ENCODE measurements at regions not wholly inside any gene's neighbourhood (a gene's known extent, or its start where the extent isn't known, plus 50 kb on each side); places are given as distances from the start of the nearest gene placed in this dataset.

GRCh38 chr12:107446476-107446875, 239.1 kb upstream of the PWP1 start:
- Histone ChIP-seq H3K9ac (ENCODE audit: insufficient read depth, low read depth, low read length) (no peak overlapping the region), H3K4me3 (replicated peaks in 1 of 3; ENCODE audit: insufficient read depth in 1 of 3, low read depth in 2 of 3, low read length in 3 of 3) (no peak overlapping the region), H3K79me2 (ENCODE audit: insufficient read depth, low read length) (no peaks in the 10 kb centered on the region), H3K9me3 (ENCODE audit: low read length) (no peaks in the 10 kb centered on the region), H3K4me1 (ENCODE audit: insufficient read depth, low read length) (no peaks in the 10 kb centered on the region), H3K27ac (ENCODE audit: extremely low read length, insufficient read depth, low read length) (no peak overlapping the region), H3K27me3 (ENCODE audit: control insufficient read depth in 1 of 2, insufficient read depth in 2 of 2, low read length in 2 of 2) (no peaks in the 10 kb centered on the region), H4K20me1 (ENCODE audit: insufficient read depth, low read length) (no peaks in the 10 kb centered on the region), H3K4me2 (ENCODE audit: low read depth, low read length) (no peak overlapping the region), H3K36me3 (replicated peaks in 1 of 2; ENCODE audit: control insufficient read depth in 1 of 2, insufficient read depth in 2 of 2, low read length in 2 of 2) (no peaks in the 10 kb centered on the region), H2AFZ (ENCODE audit: low read length) (no peak overlapping the region)
- TF ChIP-seq MBD4 (IDR thresholded peaks at IDR 0.05; ENCODE audit: borderline replicate concordance, low read length), result no peak
- no peak for TF ChIP-seq SRY (CRISPR knock-in tag; IDR thresholded peaks at IDR 0.05)
- DNase-seq (ENCODE audit: low spot score) (no peak), FAIRE-seq (no peak), ATAC-seq (no peak)
- BruUV-seq (replicated peaks), result no TSS peak
- intact Hi-C loops (cut with micrococcal nuclease; ENCODE audit: unreplicated experiment) (no loop called here), in situ Hi-C loops (cut with HindIII; ENCODE audit: extremely low pct_ligation_motif_present, low pct_unique_long_range_greater_than_20kb) (loop anchor here (5.0 kb wide), 1 partner anchor 161 kb away; no protein-coding TSS in a partner anchor)
- 50% methylated on average over 1 of the region's 3 CpGs for WGBS (ENCODE audit: low lambda C conversion rate)
- POLR2A ChIA-PET, result no interaction called here
- CTCF ChIA-PET (ENCODE audit: low intra/inter-chr PET ratio, low total read pairs), result no interaction called here

DNA sequence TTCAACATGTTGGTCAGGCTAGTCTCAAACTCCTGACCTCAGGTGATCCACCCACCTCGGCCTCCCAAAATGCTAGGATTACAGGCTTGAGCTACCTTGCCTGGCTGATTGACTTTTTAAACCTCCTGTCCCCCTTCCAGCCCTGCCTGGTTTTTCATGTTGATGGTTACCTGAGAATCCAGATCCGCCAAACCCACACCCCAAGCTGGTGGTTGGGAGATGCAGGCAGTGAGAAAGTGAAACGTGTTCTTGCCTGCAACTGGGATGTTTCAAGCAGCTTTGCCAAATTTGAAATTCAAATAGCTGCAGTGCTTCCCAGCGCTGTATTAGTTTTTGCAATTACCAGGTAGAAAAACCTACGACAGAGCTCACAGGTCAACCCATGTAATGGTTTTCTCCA, 238.3 kb upstream of the PWP1 start:
- no peaks in the 10 kb centered on the region for H3K4me1 ChIP-seq (ENCODE audit: insufficient read depth, low read length)
- no peak overlapping the region for H3K9ac ChIP-seq (ENCODE audit: insufficient read depth, low read depth, low read length)
- no peaks in the 10 kb centered on the region for H3K79me2 ChIP-seq (ENCODE audit: insufficient read depth, low read length)
- CTCF ChIA-PET (ENCODE audit: low intra/inter-chr PET ratio, low total read pairs), result interaction anchor here (1.2 to 1.7 kb wide), 2 partner anchors 159 to 163 kb away, joined by 5 to 6 read pairs; no protein-coding TSS in a partner anchor
- H3K4me3 ChIP-seq (replicated peaks in 1 of 3; ENCODE audit: insufficient read depth in 1 of 3, low read depth in 2 of 3, low read length in 3 of 3), result no peak overlapping the region
- intact Hi-C loops (cut with micrococcal nuclease; ENCODE audit: unreplicated experiment) (no loop called here), in situ Hi-C loops (cut with HindIII; ENCODE audit: extremely low pct_ligation_motif_present, low pct_unique_long_range_greater_than_20kb) (loop anchor here (5.0 kb wide), 1 partner anchor 160 kb away; no protein-coding TSS in a partner anchor)
- H3K27ac ChIP-seq (ENCODE audit: extremely low read length, insufficient read depth, low read length), result no peak overlapping the region
- no peaks in the 10 kb centered on the region for H3K27me3 ChIP-seq (ENCODE audit: control insufficient read depth in 1 of 2, insufficient read depth in 2 of 2, low read length in 2 of 2)
- no peaks in the 10 kb centered on the region for H3K9me3 ChIP-seq (ENCODE audit: low read length)
- BruUV-seq (replicated peaks), result no TSS peak
- no peaks in the 10 kb centered on the region for H3K36me3 ChIP-seq (replicated peaks in 1 of 2; ENCODE audit: control insufficient read depth in 1 of 2, insufficient read depth in 2 of 2, low read length in 2 of 2)
- ATAC-seq, result no peak
- POLR2A ChIA-PET, result no interaction called here
- no peak for DNase-seq (ENCODE audit: low spot score)
- TF ChIP-seq CCAR2 (optimal IDR thresholded peaks at IDR 0.05; ENCODE audit: low read depth, low read length), result no peak
- no peak for TF ChIP-seq DRAP1 (CRISPR knock-in tag; IDR thresholded peaks at IDR 0.05)
- no peak for TF ChIP-seq SMC3 (IDR thresholded peaks at IDR 0.05; ENCODE audit: low read length)
- H2AFZ ChIP-seq (ENCODE audit: low read length), result no peak overlapping the region
- H3K4me2 ChIP-seq (ENCODE audit: low read depth, low read length), result no peak overlapping the region
- FAIRE-seq, result no peak
- no peaks in the 10 kb centered on the region for H4K20me1 ChIP-seq (ENCODE audit: insufficient read depth, low read length)
- 78% methylated on average over 5 of the region's 5 CpGs for WGBS (ENCODE audit: low lambda C conversion rate)
